ENCODE measurements at regions not wholly inside any gene's neighbourhood (a gene's known extent, or its start where the extent isn't known, plus 50 kb on each side); places are given as distances from the start of the nearest gene placed in this dataset.

GRCh38 chr1:47574451-47575165, 136.8 kb downstream of the FOXD2 start:
- DNase-seq (ENCODE audit: low spot score): no peak

DNA sequence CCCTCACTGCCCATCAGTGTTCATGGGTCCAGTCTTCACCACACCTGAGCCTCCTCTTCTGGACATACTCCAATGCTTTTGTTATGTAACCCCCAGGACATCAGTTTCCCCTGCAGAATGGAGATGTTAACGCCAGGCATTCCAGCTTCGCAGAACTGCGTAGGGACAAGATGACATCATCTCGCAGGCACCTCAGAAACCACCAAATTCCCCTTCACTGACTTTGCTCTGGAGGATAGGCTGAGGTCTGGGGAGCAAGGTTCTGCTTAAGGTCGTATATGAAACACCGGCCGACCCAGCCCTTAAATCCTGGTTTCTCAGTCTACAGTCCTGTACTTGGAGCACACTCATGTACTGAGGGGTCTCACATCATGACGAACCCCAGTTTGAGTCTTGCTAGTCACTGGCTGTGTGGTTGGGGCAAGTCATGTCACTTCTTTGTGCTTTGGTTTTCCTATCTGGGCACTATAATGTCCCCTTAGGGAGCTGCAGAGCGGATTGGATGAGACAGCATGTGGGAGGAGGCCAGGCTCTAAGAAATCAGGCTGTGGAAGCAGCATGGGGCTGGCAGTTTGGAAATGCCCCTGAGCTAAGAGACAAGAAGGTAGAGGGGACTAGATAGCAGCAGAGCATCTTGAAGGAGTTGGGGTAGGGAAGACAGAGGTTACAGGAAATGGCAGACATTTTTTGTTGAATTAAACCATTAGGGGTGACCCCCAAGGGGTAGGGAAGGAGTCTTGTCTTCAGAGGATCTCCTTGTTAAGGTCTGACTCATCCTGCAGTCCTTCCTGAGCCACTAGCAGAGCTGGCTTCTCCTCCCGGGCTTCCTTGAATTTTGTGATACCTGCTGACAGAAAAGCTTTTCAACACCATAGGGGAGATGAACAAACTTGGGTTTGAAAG, 138.3 kb downstream of the FOXD2 start:
- DNase-seq (ENCODE audit: low spot score): no peak

- DNase-seq (ENCODE audit: low spot score): no peak
Observed at GRCh38 chr1:47576758-47577115, 138.9 kb downstream of the FOXD2 start.

- DNase-seq (ENCODE audit: low spot score): no peak
Observed at GRCh38 chr1:47577303-47578025, 139.6 kb downstream of the FOXD2 start.

- DNase-seq (ENCODE audit: low spot score): no peak
Observed at GRCh38 chr1:47578026-47578720, 140.3 kb downstream of the FOXD2 start.

DNA sequence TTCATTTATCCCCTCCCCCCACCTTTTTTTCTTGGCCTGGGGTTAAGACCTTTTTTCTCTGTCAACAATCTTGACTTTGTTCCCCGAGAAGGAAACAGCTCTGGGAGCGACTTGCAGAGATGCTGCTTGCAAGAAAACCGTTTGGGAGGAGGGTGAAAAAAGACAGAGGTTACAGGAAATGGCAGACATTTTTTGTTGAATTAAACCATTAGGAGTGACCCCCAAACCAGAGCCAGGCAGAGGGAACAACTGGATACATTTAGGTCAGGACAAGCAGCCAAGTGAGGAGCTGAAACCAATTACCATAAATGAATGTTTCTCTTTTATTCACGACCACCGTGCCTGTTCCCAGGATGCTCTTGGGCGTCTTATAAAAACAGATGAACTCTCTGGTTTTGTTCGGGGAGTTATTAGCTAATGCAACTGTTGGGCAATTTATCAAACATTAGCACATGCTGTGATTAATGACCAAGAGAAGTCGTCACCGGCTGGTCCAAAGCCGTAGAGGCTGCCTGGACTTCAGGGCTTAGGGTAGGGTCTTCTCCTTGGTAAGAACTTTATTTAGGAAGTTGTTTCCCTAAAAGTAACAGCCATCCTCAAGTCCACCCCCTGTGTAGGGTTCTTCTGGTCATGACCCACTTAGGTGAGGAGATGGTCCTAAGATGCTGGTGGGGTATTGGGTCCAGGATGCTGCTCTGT, 141.0 kb downstream of the FOXD2 start:
- no peak for DNase-seq (ENCODE audit: low spot score)

- no peak for DNase-seq (ENCODE audit: low spot score)
Observed at GRCh38 chr1:47579809-47580208, 142.0 kb downstream of the FOXD2 start.

- no peak for DNase-seq (ENCODE audit: low spot score)
Observed at GRCh38 chr1:47580451-47580995, 142.7 kb downstream of the FOXD2 start.

DNA sequence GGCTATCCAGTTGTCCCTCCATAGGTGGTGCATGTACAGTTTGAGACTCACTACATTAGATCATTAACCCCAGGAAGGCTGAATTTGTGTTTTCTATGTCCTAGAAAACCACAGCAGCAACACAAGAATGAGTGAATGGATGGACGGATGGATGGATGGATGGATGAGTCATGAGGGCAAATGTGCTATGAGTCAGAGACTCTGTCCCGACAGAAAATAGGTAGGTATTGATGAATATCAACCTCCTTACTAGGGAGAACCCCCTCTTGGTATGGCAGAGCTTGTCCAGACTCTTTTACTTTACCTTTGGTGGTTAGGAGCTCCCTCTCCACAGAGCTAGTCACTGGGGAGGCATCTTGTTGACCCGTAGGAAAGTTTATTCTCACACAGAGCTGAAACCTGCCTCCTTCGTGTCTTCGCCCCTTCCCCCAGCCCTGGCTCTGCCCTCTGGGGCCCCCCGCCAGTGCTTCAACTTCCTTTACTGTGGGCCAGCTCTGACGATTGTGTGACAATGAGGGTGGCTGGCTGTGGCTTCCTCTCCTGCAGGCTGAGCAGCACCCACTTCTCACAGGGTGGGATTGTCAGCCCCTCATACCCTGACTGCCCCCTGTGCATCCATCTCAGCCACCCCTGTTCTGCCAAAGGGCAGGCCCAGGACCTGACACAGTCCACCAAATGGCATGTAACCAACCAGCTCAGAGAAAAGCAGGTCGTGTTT, 145.2 kb downstream of the FOXD2 start:
- no peak for DNase-seq (ENCODE audit: low spot score)

- no peak for DNase-seq (ENCODE audit: low spot score)
Observed at GRCh38 chr1:47584249-47584648, 146.4 kb downstream of the FOXD2 start.

DNA sequence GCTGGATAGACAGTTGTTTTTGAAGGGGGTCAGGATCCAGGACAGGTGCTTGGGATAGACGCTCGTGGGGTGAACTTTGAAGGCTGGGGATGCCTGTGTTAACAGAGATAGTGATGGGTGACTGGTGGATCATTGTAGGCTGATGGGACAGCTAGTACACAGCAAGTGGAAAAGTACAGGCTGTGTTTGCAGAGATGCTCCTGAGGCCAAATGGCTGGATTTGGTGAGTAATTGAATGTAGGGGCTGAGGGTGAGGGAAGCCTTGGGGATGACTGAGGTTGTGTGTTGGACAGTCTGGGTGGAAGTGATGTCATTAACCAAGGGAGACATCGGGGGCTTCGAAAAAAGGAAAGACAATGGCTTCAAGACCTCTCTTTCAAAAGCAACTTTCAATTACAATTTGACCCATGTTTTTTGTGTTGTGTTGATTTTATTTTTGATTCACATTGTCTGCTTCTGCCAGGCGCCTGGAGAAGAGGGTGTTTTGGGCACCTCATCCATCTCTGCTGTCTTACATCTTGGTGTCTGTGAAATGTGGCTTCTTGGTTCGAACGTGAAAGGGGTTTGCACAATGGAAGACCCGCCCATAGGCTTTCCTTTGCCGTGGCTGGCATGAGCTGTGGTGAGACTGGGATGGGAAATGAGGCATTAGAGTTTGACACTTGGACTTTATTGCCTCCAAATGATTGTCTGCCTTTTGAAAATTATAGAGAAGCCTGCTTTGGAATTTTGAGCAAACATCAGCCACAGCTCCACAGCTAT, 147.5 kb downstream of the FOXD2 start:
- no peak for DNase-seq (ENCODE audit: low spot score)

- peak; percentile 54 for DNase-seq (ENCODE audit: low spot score)
Observed at GRCh38 chr1:47587891-47588582, 150.2 kb downstream of the FOXD2 start.

- no peak for DNase-seq (ENCODE audit: low spot score)
Observed at GRCh38 chr1:47590523-47591225, 152.8 kb downstream of the FOXD2 start.

- no peak for DNase-seq (ENCODE audit: low spot score)
Observed at GRCh38 chr1:47591801-47592200, 154.0 kb downstream of the FOXD2 start.

- no peak for DNase-seq (ENCODE audit: low spot score)
Observed at GRCh38 chr1:47592296-47593012, 154.6 kb downstream of the FOXD2 start.

DNA sequence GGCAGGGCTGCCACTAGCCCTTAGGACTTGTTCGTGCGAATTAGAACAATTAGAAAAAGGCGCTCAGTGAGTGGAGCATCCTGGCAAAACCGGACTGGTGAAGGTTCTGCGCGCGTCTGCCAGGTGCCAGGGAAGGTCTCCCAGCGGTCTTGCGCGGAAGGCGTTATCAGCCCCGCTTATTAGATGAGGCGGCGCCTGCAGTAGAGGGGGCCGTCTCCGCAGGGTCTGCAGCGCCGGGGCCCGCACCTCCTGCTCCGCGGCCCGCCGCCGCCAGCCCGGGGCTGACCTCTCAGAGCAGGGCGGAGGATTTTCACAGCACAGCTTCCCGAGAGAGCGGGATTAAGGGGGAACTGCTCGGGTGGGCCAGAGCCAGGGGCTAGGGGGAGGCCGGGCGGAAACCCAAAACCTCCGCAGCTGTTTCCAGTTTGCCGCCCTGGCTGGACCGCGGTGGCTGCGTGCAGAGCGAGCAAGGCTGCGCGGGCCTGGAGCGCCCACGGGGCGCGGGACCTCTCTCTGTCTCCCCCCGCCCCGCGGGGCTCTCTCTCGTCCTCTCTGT, 155.2 kb downstream of the FOXD2 start:
- no peak for DNase-seq (ENCODE audit: low spot score)

DNA sequence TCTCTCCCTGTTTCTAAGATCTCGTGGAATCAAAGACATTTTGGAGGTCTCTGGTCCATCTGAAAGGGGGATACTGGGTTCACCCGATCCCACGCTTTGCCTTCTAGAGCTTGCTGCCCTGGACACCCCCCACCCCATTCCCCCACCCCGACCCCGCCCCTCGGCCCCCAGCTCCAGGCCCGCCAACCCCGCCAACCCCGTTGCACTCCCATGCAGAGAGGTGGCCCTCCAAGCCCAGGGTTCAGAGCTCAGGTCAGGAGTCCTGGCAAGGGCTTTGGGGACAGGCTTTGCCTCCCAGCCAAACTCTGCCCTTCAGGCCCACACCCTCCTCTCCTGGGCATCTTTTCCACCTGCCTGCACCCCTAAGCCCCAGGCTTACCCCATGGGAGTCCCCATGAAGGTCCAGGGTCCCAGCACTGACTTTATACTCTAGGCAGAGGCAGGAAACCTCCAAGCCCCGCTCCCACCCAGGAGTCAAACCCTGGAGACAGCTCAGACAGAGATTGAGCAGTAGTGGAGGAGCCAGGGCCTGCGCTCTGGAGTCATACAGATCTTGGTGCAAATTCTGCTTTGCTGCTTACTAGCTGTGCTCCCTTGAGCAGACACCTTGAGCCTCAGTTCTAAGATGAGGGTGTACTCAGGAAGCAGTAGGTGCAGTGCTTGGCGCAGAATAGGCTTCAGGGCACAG, 155.9 kb downstream of the FOXD2 start:
- no peak for DNase-seq (ENCODE audit: low spot score)

All from HuH-7 (cell line).